ENCODE measurements at regions not wholly inside any gene's neighbourhood (a gene's known extent, or its start where the extent isn't known, plus 50 kb on each side); places are given as distances from the start of the nearest gene placed in this dataset.

DNA sequence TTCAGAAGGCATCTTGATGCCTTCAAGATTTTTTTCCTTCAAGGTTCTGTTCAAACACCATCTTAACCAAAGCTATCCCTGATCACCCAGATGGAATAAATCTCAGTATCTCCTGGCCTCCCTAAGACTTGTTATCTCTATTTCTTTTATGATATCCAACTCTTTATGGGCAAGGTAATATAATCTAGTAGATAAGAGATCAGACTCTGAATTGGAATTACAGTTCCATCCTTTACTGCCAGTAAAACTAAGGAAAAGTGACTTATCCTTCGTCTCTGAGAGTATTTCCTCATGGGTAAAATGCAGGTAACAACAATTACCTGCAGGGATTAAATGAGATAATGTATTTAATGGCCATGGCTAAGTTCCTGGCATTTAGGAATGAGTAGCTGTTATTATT lies 445.0 kb upstream of the DAB1 start:
- H3K4me3 ChIP-seq (ENCODE audit: low read depth, low read length): no peak overlapping the region

DNA sequence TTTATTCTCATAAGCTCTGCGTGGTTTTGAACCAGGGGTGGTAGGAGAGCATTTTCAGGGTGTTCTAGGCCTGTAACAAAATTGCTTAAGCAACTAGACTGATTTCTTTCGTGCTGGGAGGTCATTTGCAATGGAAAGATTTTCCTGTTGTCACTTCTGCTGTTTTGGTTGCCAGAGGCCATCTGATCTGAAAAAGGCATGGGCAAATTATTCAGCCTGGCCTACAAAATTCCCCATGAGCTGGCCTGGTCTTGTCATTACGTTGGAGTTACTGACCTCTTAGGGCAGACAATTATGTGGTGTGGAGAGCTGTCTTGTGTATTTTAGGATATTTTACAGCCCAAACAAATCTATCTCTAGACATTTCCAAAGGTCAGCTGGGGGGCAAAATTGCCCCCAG lies 444.4 kb upstream of the DAB1 start:
- no peak overlapping the region for H3K4me3 ChIP-seq (ENCODE audit: low read depth, low read length)
- DNase-seq (ENCODE audit: low read depth): no peak

More for the DNA sequence above, 445.0 kb upstream of the DAB1 start:
- no peak for DNase-seq (ENCODE audit: low read depth)

DNA sequence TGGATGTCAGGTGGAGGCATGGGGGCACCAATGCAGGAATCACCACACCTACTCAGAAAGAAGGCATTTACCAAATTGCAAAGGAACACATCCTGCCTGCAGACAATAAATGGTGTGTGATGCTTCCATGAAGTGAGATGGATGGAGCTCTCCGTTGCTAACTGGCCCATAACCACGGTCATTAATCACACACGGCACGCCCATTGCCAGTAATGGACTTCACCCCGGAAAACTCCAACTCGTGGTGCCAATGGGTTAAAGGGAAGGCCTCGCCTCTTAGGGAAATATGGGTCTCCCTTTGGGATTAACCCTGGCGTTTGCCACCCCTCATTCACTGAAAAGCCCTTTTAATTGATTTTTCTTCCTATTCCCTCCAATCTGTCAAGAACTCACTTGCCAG lies 443.1 kb upstream of the DAB1 start:
- H3K4me3 ChIP-seq (ENCODE audit: low read depth, low read length): no peak overlapping the region
- no peak for DNase-seq (ENCODE audit: low read depth)

DNA sequence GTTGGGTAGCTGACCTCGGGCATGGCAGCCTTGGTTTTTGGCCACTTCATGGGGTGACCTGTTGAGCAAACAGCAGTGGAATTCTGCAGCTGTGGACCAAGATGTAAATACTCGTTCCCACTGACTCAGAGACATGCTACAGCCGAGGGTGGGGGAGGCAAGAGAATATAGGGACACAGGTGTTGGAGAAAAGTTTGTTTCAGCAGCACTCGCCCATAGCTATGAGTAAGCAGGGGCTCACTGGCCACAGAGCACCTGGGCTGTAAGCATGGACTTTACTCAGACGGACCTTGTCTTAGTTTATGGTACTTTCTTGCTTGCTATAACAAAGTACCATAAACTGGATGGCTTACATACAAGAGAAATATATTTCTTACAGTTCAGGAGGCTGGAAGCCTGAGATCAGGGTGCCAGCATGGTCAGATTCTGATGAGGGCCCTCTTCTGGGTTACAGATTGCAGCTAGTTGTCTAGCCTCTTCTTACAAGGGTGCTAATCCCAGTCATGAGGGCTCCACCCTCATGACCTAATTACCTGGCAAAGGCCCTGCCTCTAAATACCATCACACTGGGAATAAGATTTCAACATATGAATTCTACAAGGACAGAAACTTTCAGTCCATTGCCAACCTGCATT lies 437.2 kb upstream of the DAB1 start:
- no peak overlapping the region for H3K4me3 ChIP-seq (ENCODE audit: low read depth, low read length)
- DNase-seq (ENCODE audit: low read depth): no peak

DNA sequence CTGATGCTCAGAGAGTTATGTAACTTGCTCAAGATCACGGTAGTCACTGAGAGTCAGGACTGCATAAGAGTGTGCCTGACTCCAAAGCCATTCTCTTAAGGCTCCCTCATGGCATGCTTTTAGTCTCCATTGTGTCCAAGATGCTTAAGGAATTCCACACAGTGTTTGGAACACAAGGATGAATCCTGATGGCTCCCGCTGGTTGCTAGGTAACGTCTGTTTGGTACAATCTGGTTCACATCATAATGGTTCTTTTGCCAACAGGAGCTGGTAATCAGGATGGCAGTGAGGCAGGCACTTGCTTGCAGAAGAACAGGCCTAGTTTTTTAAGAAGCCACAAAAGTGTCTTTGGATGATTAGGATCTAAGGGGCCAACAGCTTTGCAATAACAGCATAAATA lies 436.5 kb upstream of the DAB1 start:
- no peak for DNase-seq (ENCODE audit: low read depth)
- no peak overlapping the region for H3K4me3 ChIP-seq (ENCODE audit: low read depth, low read length)

DNA sequence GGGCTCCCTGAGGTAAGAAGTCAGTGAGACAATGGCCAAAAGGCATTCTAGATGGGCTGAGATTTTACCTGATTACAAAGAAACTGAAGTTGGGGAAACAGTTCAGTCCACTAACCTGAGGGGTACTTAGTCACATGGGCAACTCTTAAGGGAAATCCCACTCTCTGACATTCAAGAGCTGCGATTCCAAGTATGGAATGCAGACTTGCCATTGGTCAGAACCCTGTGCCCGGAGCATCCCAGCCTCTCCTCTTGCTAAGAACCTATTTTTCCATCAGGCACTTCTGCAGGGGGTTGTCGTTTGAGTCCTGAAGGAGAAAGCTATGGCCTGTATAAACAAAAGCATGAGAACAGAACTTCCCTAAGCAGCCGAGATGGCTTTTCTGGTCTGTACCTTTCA lies 434.9 kb upstream of the DAB1 start:
- H3K4me3 ChIP-seq (ENCODE audit: low read depth, low read length): no peak overlapping the region
- no peak for DNase-seq (ENCODE audit: low read depth)

DNA sequence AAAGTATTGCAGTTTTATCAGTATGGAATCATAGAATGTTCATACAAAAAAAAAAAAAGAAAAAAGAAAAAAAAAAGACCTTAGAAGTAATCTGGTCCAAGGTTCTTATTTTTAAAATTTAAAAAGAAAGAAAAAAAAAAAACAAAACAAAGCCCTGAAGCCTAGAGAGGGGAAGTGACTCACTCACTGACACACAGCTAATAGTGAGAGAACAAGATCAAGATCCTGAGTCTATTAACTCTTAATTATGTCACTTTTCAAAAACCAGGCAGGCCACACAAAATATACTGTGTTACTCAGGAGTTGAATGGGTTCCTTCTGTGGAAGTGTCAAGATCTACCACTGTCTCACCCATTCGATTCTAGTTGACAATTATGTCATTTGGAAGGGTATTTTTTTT lies 433.9 kb upstream of the DAB1 start:
- no peak for DNase-seq (ENCODE audit: low read depth)

DNA sequence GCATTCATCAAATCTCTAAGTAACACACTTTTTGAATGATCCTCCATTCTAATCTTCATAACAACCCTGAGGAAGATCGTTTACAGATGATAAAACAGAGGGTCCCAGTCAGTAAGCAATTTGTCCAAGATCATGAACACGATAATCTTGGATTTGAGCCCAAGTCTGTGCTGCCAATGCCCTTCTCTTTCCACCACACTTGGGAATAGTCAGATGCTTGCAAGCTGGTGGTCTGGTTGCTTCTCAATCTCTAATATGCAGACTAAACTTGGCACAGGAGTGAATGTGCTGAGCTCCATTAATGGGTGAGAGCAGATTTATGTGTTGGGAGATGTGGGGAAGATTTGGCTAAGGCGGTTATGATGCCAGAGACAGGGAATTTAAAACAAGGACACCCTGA lies 430.6 kb upstream of the DAB1 start:
- no peak overlapping the region for H3K4me3 ChIP-seq (ENCODE audit: low read depth, low read length)
- DNase-seq (ENCODE audit: low read depth): no peak

More for the DNA sequence above, 433.9 kb upstream of the DAB1 start:
- H3K4me3 ChIP-seq (ENCODE audit: low read depth, low read length): no peak overlapping the region

DNA sequence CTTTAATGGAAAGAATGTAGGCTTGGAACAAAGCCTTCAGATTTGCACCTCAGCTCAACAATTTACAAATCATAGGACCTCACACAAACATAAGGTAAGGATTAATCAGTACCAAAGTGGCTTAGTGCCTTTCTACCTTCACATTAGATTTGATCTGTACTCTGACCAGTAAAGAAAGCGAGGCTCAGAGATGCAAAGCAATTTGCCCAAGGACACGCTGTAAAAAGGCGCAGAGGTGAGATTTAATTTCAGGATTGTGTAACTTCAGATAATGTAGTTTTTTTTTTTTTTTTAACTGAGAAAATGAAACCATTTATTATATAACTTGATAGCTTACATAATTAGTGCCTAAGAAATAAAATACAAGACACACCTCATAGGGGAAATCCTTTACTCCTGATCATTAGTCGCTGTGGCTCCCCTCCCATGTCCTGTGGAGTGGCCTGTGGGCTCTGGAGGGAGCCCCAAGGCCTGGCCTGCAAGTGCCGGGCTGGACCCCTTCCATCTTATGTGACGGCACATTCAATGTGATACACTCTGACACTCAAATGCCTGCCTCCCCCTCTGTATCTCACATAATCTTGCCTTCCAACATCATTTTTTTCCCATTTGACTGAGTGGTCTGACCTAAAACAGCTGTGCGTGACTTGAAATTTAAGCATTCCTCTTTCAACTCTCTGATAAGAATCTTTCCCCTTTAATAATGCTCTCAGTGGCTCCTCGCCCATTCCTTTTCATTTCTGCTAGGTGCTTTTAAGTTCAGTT lies 426.5 kb upstream of the DAB1 start:
- DNase-seq (ENCODE audit: low read depth): no peak

DNA sequence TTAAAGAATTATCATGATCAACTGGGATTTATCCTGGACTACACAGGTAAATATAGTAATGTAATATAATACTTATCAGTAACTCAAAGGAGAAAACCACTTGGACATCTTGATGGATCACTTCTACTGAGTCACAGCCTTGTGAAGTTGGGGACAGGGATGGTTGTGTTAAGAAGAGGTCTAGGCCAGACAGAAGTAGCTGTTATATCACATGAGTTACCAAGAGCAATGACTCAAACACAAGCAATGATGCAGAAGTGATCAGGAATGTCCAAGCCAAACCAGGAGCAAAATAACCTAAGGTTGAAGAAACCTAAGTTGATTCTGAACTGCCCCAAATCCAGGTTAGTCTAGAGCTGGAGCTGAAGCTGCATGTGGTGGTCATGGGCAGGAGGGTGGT lies 424.5 kb upstream of the DAB1 start:
- DNase-seq (ENCODE audit: low read depth): no peak
- no peak overlapping the region for H3K4me3 ChIP-seq (ENCODE audit: low read depth, low read length)

More for the DNA sequence above, 426.5 kb upstream of the DAB1 start:
- no peak overlapping the region for H3K4me3 ChIP-seq (ENCODE audit: low read depth, low read length)

DNA sequence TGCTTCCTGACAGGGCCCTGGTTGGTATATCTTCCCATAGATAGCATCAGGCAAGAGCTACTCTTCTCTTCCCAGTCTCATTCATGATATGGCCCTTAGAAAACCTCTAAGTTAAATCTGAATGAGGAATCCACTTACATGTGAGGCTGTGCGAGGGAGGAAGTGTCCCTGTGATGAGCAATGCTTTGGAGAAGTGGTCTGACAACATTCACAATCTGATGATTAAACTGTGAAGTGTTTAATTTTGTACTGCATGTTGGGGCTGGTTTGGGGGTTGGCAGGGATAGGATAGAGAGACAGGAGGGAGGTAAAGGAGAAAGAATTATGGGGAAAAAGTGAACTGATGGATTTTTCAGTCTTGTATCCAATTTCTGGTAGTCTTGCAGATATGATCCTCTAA lies 421.2 kb upstream of the DAB1 start:
- DNase-seq (ENCODE audit: low read depth): peak; percentile 25
- H3K4me3 ChIP-seq (ENCODE audit: low read depth, low read length): no peak overlapping the region

DNA sequence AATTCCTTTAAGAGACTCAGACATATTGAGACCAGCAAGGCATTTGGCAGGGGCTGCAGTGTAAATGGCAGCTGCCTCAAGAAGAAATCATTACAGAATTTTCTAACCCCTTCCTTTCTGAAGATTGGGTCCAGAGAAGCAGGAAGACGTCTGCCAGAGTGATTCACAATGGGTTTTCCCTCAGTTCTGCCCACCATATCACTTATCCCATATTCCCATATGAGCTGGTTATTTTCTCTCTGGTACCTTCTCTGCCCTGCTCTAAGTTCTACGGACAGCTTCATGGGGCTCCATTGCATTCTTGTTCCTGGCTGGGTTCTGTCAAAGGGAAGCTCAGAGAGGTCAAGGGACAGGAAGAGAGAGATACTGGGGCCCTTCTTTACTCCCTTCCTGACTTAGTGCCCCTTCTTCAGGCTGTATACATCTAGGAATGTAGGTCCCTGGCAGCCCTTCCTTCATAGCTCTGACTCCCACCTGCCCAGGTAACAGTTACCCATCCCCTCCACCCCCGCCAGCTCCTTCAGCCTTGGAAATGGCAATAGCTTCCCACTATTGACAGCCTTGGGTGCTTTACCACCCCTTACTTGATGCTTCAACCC lies 420.6 kb upstream of the DAB1 start:
- H3K4me3 ChIP-seq (ENCODE audit: low read depth, low read length): no peak overlapping the region
- no peak for DNase-seq (ENCODE audit: low read depth)

DNA sequence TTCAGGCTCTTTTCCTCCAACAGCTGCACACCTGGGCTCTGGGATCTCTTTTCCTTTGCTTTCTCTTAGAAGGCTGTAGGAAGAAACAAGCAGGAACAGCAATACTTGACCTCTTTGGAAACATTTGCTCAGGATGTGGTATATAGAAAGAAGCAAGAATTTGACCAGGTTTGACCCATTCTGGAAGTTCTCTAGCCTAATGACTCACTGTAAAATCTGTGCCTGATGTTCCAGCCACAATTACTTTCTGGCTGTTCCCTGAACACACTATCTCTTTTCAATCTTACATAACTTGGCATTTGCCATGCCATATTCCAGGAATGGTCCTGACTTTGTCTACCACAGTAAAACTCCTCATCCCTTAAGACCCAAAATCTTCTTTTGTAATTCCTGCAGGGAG lies 419.9 kb upstream of the DAB1 start:
- H3K4me3 ChIP-seq (ENCODE audit: low read depth, low read length): no peak overlapping the region
- peak; percentile 31 for DNase-seq (ENCODE audit: low read depth)

DNA sequence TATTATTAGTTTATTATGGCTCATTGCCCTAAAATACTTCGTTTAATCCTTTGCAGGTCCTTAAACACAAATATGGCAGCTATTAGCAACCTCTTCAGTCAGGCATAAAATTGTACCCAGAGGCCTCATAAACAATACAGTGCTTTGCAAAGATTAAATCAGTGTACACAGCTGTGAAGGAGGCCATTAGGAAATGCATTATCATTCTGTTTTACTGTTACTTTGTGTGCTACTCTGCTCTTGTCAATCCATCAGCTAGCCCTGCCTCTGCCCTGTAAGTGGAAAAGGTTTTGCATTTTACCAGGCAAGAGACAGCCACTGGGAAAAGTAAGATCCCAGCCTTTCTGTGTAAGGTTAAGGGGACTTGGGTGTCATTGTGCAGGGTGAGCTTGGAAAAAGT lies 415.7 kb upstream of the DAB1 start:
- no peak for DNase-seq (ENCODE audit: low read depth)
- no peak overlapping the region for H3K4me3 ChIP-seq (ENCODE audit: low read depth, low read length)

DNA sequence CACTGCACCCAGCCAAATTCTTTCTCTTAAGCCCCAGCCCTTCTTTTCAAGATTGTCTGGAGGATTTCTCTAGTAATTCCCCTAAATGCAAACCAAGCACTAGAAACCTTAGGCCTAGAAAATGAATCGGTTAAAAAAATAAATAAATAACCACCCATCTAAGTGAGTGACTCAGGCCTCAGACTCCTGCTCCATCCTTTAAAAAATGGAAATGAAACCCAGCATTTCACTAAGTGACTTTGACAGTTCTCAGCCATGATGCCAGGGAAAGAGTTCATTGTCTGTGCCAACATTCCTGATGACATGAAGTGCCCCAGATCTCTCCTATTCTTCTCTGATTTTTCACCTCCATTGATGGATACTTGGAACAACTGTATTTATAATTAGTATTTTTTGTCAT lies 415.2 kb upstream of the DAB1 start:
- no peak overlapping the region for H3K4me3 ChIP-seq (ENCODE audit: low read depth, low read length)
- no peak for DNase-seq (ENCODE audit: low read depth)

DNA sequence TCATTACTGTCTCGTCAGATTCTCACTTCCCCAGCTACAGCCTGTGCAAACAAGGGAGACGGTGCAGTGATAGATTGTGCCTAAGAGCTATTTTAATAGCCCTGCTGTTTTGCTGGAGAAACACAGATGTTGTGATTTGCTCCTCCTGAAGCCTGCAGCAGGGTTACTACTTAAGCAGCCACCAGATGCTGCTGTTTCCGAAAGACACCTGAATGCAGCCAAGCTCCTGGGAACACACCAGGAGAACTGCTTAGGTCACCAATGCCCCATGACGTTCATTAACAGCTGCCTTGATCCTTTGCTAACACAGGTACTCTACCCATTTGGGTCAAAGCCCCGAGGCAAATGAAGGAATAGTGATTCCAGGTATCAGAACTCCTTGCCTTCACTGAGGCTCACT lies 411.8 kb upstream of the DAB1 start:
- no peak overlapping the region for H3K4me3 ChIP-seq (ENCODE audit: low read depth, low read length)
- no peak for DNase-seq (ENCODE audit: low read depth)

DNA sequence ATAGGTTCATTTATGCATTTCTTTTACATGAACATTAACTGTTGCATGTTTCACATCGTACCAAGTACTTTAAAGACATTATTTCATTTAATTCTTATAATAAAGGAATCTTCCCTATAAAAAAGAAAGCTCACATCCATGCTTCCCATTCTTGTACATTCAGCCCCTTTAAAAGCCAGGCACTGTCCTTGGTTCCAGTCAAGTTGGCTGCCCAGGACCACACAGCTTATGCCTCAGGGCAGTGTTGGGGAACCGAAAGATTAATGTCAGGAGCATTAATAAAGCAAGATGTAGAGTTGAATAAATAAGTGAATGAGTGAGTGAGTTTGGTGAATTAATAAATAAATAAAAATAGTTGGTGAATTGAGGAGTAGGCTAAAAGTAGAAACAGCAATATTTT lies 409.4 kb upstream of the DAB1 start:
- H3K4me3 ChIP-seq (ENCODE audit: low read depth, low read length): no peak overlapping the region
- DNase-seq (ENCODE audit: low read depth): no peak

DNA sequence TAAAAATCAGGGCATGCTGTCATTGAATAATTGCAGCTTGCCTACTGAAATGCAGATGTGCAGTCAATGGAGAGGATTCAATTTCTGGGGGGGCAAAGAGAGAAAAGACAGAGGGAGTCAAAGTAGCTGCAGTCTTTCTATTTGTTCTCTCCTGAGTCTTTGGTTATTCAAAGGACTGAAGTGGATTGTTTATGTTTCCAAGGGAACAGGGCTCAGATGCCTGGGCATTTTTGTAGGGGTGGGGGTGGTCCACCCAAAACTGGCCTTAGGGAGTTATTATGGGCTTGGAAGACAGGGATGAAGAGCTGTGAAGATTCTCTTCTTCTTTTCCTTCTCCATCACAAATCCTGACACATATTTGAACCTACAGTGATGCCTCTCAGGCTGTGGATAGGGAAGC lies 408.8 kb upstream of the DAB1 start:
- no peak overlapping the region for H3K4me3 ChIP-seq (ENCODE audit: low read depth, low read length)
- no peak for DNase-seq (ENCODE audit: low read depth)

DNA sequence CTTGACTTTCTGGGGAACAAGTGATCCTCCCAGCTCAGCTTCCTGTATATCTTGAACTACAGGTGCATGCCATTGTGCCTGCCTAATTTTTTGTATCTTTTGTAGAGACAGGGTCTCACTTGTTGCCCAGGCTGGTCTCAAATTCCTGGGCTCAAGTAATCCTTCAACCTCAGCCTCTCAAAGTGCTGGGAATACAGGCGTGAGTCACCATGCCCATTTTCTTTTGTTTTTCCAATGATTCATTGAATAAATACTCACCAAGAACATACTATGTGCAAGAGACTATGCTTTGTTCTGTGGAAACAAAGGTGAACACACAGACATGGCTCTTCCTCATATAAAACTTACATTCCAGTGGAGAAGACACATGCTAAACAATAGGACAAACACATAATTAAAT lies 407.8 kb upstream of the DAB1 start:
- no peak overlapping the region for H3K4me3 ChIP-seq (ENCODE audit: low read depth, low read length)
- no peak for DNase-seq (ENCODE audit: low read depth)

DNA sequence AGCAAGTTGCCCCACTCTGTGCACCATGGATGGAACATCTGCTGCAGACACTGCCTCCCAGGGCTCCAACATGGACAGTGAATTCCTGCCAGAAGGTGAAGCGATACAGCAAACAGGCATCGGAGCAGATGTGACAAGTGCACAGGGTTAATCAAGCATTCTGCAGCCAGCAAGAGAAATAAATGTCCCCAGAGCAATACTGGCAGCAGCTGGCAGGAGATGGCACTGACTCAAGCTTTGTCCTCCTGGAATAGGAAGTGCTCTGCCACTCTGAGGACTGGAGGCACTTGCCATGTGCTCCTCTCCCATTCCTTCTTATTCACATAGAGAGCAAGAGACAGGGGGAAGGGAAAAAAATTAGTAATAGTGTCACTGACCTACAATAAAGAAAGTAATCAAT lies 402.7 kb upstream of the DAB1 start:
- H3K4me3 ChIP-seq (ENCODE audit: low read depth, low read length): no peak overlapping the region
- DNase-seq (ENCODE audit: low read depth): no peak

DNA sequence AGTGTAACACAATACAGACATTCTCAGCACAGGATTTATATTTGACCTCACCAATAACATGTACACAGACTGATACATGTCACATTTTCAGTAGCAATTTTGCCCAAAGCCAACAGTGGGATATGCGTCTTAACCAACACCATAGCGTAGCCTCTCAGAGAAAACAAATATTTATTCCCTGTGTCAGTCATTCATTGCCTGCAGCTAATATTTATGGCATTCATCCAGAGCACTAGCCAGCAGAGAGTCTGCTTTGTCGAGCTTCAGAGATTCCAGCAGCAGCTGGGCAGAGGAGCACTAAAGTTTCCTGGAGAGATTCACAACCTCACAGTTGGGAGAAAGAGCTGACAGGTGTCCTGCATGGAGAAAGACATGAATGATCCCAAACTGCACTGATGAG lies 400.7 kb upstream of the DAB1 start:
- H3K4me3 ChIP-seq (ENCODE audit: low read depth, low read length): no peak overlapping the region
- no peak for DNase-seq (ENCODE audit: low read depth)
